Eye (tissue), 1 donor: ENCODE measurements at regions not wholly inside any gene's neighbourhood (a gene's known extent, or its start where the extent isn't known, plus 50 kb on each side); places are given as distances from the start of the nearest gene placed in this dataset.
"Not testable (repeated sequence)": the region's sequence is repeated elsewhere in the genome, so short reads cannot be mapped to it uniquely, and the experiment has no call there.

Experiments
- DNase-seq: peaks from one replicate; pipeline ENCODE4 v3.0.0-alpha.2; 2015

GRCh38 chr4:162838671-162839070 lies 328.0 kb downstream of the NAF1 start:
- DNase-seq: no peak

GRCh38 chr4:162837679-162838078 lies 329.0 kb downstream of the NAF1 start:
- no peak for DNase-seq

GRCh38 chr4:162837241-162837640 lies 329.4 kb downstream of the NAF1 start:
- DNase-seq: no peak

- no peak for DNase-seq
Observed at GRCh38 chr4:162836773-162837172, 329.9 kb downstream of the NAF1 start.

GRCh38 chr4:162836258-162836657 lies 330.4 kb downstream of the NAF1 start:
- not testable (repeated sequence) for DNase-seq

GRCh38 chr4:162830899-162831298 lies 335.8 kb downstream of the NAF1 start:
- no peak for DNase-seq

GRCh38 chr4:162817374-162817773 lies 349.3 kb downstream of the NAF1 start:
- not testable (repeated sequence) for DNase-seq

GRCh38 chr4:162804351-162804924 lies 362.3 kb downstream of the NAF1 start:
- no peak for DNase-seq

- no peak for DNase-seq
Observed at GRCh38 chr4:162803378-162803777, 363.3 kb downstream of the NAF1 start.

GRCh38 chr4:162797108-162797507 lies 369.6 kb downstream of the NAF1 start:
- DNase-seq: no peak

GRCh38 chr4:162793571-162793970 lies 373.1 kb downstream of the NAF1 start:
- DNase-seq: no peak

GRCh38 chr4:162793004-162793403 lies 373.7 kb downstream of the NAF1 start:
- DNase-seq: no peak

GRCh38 chr4:162791226-162791625 lies 375.5 kb downstream of the NAF1 start:
- DNase-seq: no peak

GRCh38 chr4:162787120-162787519 lies 379.6 kb downstream of the NAF1 start:
- no peak for DNase-seq

- no peak for DNase-seq
Observed at GRCh38 chr4:162782778-162783525, 383.7 kb downstream of the NAF1 start.

- no peak for DNase-seq
Observed at GRCh38 chr4:162782096-162782777, 384.5 kb downstream of the NAF1 start.

- no peak for DNase-seq
Observed at GRCh38 chr4:162770761-162771490, 395.8 kb downstream of the NAF1 start.

GRCh38 chr4:162767083-162767482 lies 399.6 kb downstream of the NAF1 start:
- no peak for DNase-seq

- DNase-seq: no peak
Observed at GRCh38 chr4:162761965-162762364, 404.7 kb downstream of the NAF1 start.

GRCh38 chr4:162740228-162740627 lies 426.5 kb downstream of the NAF1 start:
- DNase-seq: not testable (repeated sequence)

- DNase-seq: not testable (repeated sequence)
Observed at GRCh38 chr4:162739596-162739995, 427.1 kb downstream of the NAF1 start.

GRCh38 chr4:162732876-162733275 lies 433.8 kb downstream of the NAF1 start:
- DNase-seq: peak; percentile 14

GRCh38 chr4:162727766-162728165 lies 438.9 kb downstream of the NAF1 start:
- no peak for DNase-seq
